GM21367 (cell line): ENCODE measurements at regions not wholly inside any gene's neighbourhood (a gene's known extent, or its start where the extent isn't known, plus 50 kb on each side); places are given as distances from the start of the nearest gene placed in this dataset.

ENCODE experiments used
- ATAC-seq: cut with Tn5 transposase; IDR thresholded peaks from one replicate; pipeline ENCODE4 v1.9.1; 2021; ENCODE audit not compliant: unreplicated experiment

GRCh38 chr12:97173688-97174410 is 266.8 kb downstream of the NEDD1 start:
- ATAC-seq, result no peak

- ATAC-seq, result no peak
Measured at GRCh38 chr12:97177481-97177880, 270.4 kb downstream of the NEDD1 start.

- no peak for ATAC-seq
Measured at GRCh38 chr12:97181571-97182265, 274.7 kb downstream of the NEDD1 start.

GRCh38 chr12:97182769-97183168 is 275.7 kb downstream of the NEDD1 start:
- no peak for ATAC-seq

- no peak for ATAC-seq
Measured at GRCh38 chr12:97184127-97184773, 277.2 kb downstream of the NEDD1 start.

- no peak for ATAC-seq
Measured at GRCh38 chr12:97185567-97185966, 277.0 kb upstream of the RMST start.

GRCh38 chr12:97194546-97194945 is 268.1 kb upstream of the RMST start:
- ATAC-seq, result no peak

GRCh38 chr12:97200181-97200580 is 262.4 kb upstream of the RMST start:
- no peak for ATAC-seq

- no peak for ATAC-seq
Measured at GRCh38 chr12:97203408-97203807, 259.2 kb upstream of the RMST start.

GRCh38 chr12:97209997-97210396 is 252.6 kb upstream of the RMST start:
- no peak for ATAC-seq

GRCh38 chr12:97211416-97211930 is 251.1 kb upstream of the RMST start:
- ATAC-seq, result no peak

GRCh38 chr12:97216848-97217247 is 245.8 kb upstream of the RMST start:
- no peak for ATAC-seq

GRCh38 chr12:97222391-97222790 is 240.2 kb upstream of the RMST start:
- no peak for ATAC-seq

GRCh38 chr12:97223419-97223818 is 239.2 kb upstream of the RMST start:
- peak; percentile 56 for ATAC-seq

- no peak for ATAC-seq
Measured at GRCh38 chr12:97229004-97229403, 233.6 kb upstream of the RMST start.

GRCh38 chr12:97235102-97235501 is 227.5 kb upstream of the RMST start:
- ATAC-seq, result no peak

- no peak for ATAC-seq
Measured at GRCh38 chr12:97246368-97246767, 216.2 kb upstream of the RMST start.

GRCh38 chr12:97250483-97250882 is 212.1 kb upstream of the RMST start:
- ATAC-seq, result no peak

GRCh38 chr12:97257726-97258125 is 204.9 kb upstream of the RMST start:
- ATAC-seq, result no peak

- no peak for ATAC-seq
Measured at GRCh38 chr12:97259098-97259497, 203.5 kb upstream of the RMST start.

GRCh38 chr12:97260786-97261185 is 201.8 kb upstream of the RMST start:
- ATAC-seq, result no peak

GRCh38 chr12:97267166-97267565 is 195.4 kb upstream of the RMST start:
- ATAC-seq, result no peak
